Hepatic stellate cell (primary cell): ENCODE measurements at regions not wholly inside any gene's neighbourhood (a gene's known extent, or its start where the extent isn't known, plus 50 kb on each side); places are given as distances from the start of the nearest gene placed in this dataset.
"Not testable (repeated sequence)": the region's sequence is repeated elsewhere in the genome, so short reads cannot be mapped to it uniquely, and the experiment has no call there.

Source experiments
- DNase-seq: peaks from one replicate; pipeline ENCODE4 v3.0.0; 2011; ENCODE audit warnings: low spot score

GRCh38 chr10:114872519-114873087 lies 51.0 kb downstream of the FHIP2A start:
- DNase-seq: no peak

GRCh38 chr10:114874827-114875411 lies 53.3 kb downstream of the FHIP2A start:
- no peak for DNase-seq

GRCh38 chr10:114875590-114876081 lies 54.1 kb downstream of the FHIP2A start:
- not testable (repeated sequence) for DNase-seq

- no peak for DNase-seq
Observed at GRCh38 chr10:114876169-114876568, 54.6 kb downstream of the FHIP2A start.

- peak; percentile 75 for DNase-seq
Observed at GRCh38 chr10:114876602-114877300, 55.2 kb downstream of the FHIP2A start.

- no peak for DNase-seq
Observed at GRCh38 chr10:114877301-114877644, 55.7 kb downstream of the FHIP2A start.

- DNase-seq: no peak
Observed at GRCh38 chr10:114879093-114879492, 57.5 kb downstream of the FHIP2A start.

- DNase-seq: no peak
Observed at GRCh38 chr10:114879541-114880158, 58.1 kb downstream of the FHIP2A start.

- no peak for DNase-seq
Observed at GRCh38 chr10:114881417-114881816, 56.6 kb upstream of the TRUB1 start.

- DNase-seq: no peak
Observed at GRCh38 chr10:114881901-114882300, 56.1 kb upstream of the TRUB1 start.

- DNase-seq: no peak
Observed at GRCh38 chr10:114885443-114885842, 52.6 kb upstream of the TRUB1 start.
